Endothelial cell of umbilical vein (primary cell): ENCODE measurements at regions not wholly inside any gene's neighbourhood (a gene's known extent, or its start where the extent isn't known, plus 50 kb on each side); places are given as distances from the start of the nearest gene placed in this dataset.

Experiments
- BruUV-seq: library from RNA; stranded (reverse); fragments of 400-500 nt; replicated peaks from 2 replicates; lab custom pipeline; 2021; lab: Mats Ljungman, UMichigan
- CTCF ChIA-PET: fragments of 300-600, 350-600 bp; sonication (Branson Sonifier 250); formaldehyde crosslinking; loops from one replicate; lab custom pipeline; 2021; ENCODE audit warnings: antibody characterized with exemption, inconsistent platforms; lab: Charles Lee
- POLR2A ChIA-PET: fragments of 300-600, 350-600 bp; sonication (Branson Sonifier 250); formaldehyde crosslinking; loops from one replicate; lab custom pipeline; 2021; ENCODE audit warnings: antibody characterized with exemption, inconsistent platforms; lab: Charles Lee
- DNase-seq: peaks from one replicate; pipeline ENCODE4 v3.0.0-alpha.2; 2011; ENCODE audit warnings: low read depth, low spot score
- FAIRE-seq: peaks from 2 replicates; lab custom pipeline; 2011; peaks lifted over from hg19 to GRCh38; lab: Jason Lieb, UNC
- H2AFZ ChIP-seq: 2 replicates; pipeline ENCODE4 v1.6.0; 2012; ENCODE audit warnings: low read depth, low read length, control low read depth, inconsistent platforms
- H3K27ac ChIP-seq: 2 replicates; pipeline ENCODE4 v1.5.1; 2011; ENCODE audit warnings: low read depth, mild to moderate bottlenecking, control low read depth, low read length, moderate library complexity; ENCODE audit not compliant: insufficient read depth
- H3K27me3 ChIP-seq, 2 experiments: 2 replicates each; pipeline versions ENCODE4 v1.6.0 to v1.6.1; 2011; ENCODE audit warnings: low read length in 2 of 2, mixed read lengths in 1 of 2; ENCODE audit not compliant: control insufficient read depth in 2 of 2, insufficient read depth in 2 of 2
- H3K36me3 ChIP-seq, 2 experiments: 2 replicates in 1 of 2; 3 replicates in 1 of 2; pipeline ENCODE4 v1.5.1; 2011; ENCODE audit warnings: low read length in 2 of 2, mild to moderate bottlenecking in 1 of 2, moderate library complexity in 1 of 2; ENCODE audit not compliant: control insufficient read depth in 2 of 2, insufficient read depth in 2 of 2; ENCODE audit errors: extremely low read depth in 1 of 2
- H3K4me1 ChIP-seq: 3 replicates; pipeline ENCODE4 v1.5.1; 2011; ENCODE audit warnings: mild to moderate bottlenecking, low read length; ENCODE audit not compliant: control insufficient read depth, insufficient read depth; ENCODE audit errors: extremely low read depth
- H3K4me2 ChIP-seq: 2 replicates; pipeline ENCODE4 v1.6.1; 2011; ENCODE audit warnings: low read length, control low read depth, mixed read lengths; ENCODE audit not compliant: insufficient read depth
- H3K4me3 ChIP-seq, 3 experiments: fragments of 200-600 bp in 1 of 3; sonication (generic), shearing (Covaris generic) in 1 of 3; replicated peaks in 1 of 3; 2 replicates each; pipeline ENCODE4 v1.5.1; 2011 to 2016; ENCODE audit warnings: control low read depth in 3 of 3, low read length in 3 of 3, mild to moderate bottlenecking in 2 of 3, inconsistent platforms in 1 of 3, low read depth in 1 of 3, moderate library complexity in 1 of 3; ENCODE audit not compliant: insufficient read depth in 1 of 3
- H3K79me2 ChIP-seq: 2 replicates; pipeline ENCODE4 v1.6.0; 2012; ENCODE audit warnings: low read length, inconsistent platforms; ENCODE audit not compliant: control insufficient read depth, insufficient read depth
- H3K9ac ChIP-seq: replicated peaks from 2 replicates; pipeline ENCODE3; 2011; ENCODE audit warnings: low read length, control low read depth; ENCODE audit not compliant: insufficient read depth; ENCODE audit errors: extremely low read depth
- H3K9me1 ChIP-seq: replicated peaks from 3 replicates; pipeline ENCODE4 v1.6.0; 2011; ENCODE audit warnings: mild to moderate bottlenecking, low read length; ENCODE audit not compliant: control insufficient read depth, insufficient read depth; ENCODE audit errors: extremely low read depth
- H3K9me3 ChIP-seq: replicated peaks from 2 replicates; pipeline ENCODE4 v1.5.1; 2012; ENCODE audit warnings: low read length, inconsistent platforms; ENCODE audit not compliant: control insufficient read depth, insufficient read depth
- H4K20me1 ChIP-seq: replicated peaks from 2 replicates; pipeline ENCODE3; 2011; ENCODE audit warnings: mild to moderate bottlenecking, low read length; ENCODE audit not compliant: control insufficient read depth, insufficient read depth; ENCODE audit errors: extremely low read depth
- EZH2 ChIP-seq: IDR thresholded peaks from 2 replicates; pipeline ENCODE4 v1.6.1; 2012; ENCODE audit warnings: borderline replicate concordance, low read depth, mild to moderate bottlenecking, moderate library complexity, low read length, inconsistent platforms; ENCODE audit not compliant: severe bottlenecking
- FOS ChIP-seq: IDR thresholded peaks from 2 replicates; pipeline ENCODE4 v1.6.1; 2011; ENCODE audit warnings: mild to moderate bottlenecking, low read length, moderate library complexity, borderline replicate concordance; ENCODE audit not compliant: insufficient read depth
- GATA2 ChIP-seq: IDR thresholded peaks from 2 replicates; pipeline ENCODE4 v1.7.0; 2011; ENCODE audit warnings: low read depth, mild to moderate bottlenecking, moderate library complexity, mixed read lengths, low read length; ENCODE audit not compliant: insufficient read length, insufficient read depth
- JUN ChIP-seq: IDR thresholded peaks from 2 replicates; pipeline ENCODE4 v1.6.1; 2011; ENCODE audit warnings: borderline replicate concordance, low read depth; ENCODE audit not compliant: insufficient read length, insufficient read depth
- MYC ChIP-seq: IDR thresholded peaks from one replicate; pipeline ENCODE4 v1.6.1; 2011; ENCODE audit warnings: mild to moderate bottlenecking, low read depth, low read length
- POLR2A ChIP-seq: IDR thresholded peaks from 2 replicates; pipeline ENCODE4 v1.6.1; 2012; ENCODE audit warnings: low read depth, mild to moderate bottlenecking, control low read depth, low read length
- POLR2AphosphoS5 ChIP-seq: IDR thresholded peaks from 2 replicates; pipeline ENCODE4 v1.6.1; 2012; ENCODE audit warnings: low read depth, mild to moderate bottlenecking, control low read depth, low read length, moderate library complexity; ENCODE audit not compliant: insufficient read depth
- dilution Hi-C: fragments of 300-500 bp; cut with MboI; formaldehyde crosslinking; loops from one replicate; pipeline ENCODE4 v1.15.0; 2019; ENCODE audit warnings: low sequenced_read_pairs; ENCODE audit not compliant: extremely low pct_ligation_motif_present
- intact Hi-C: fragments of 100-400 bp; cut with micrococcal nuclease; formaldehyde crosslinking; loops from one replicate; pipeline ENCODE4 v1.10.0; 2022
- TF ChIP-seq, protein P1 (sequence below): IDR thresholded peaks from 2 replicates; pipeline ENCODE4 v1.6.1; 2011; ENCODE audit not compliant: insufficient read depth, insufficient read length
- TF ChIP-seq, protein P2 (sequence below), 2 donors: IDR thresholded peaks; 1 replicate in 1 of 2; 2 replicates in 1 of 2; pipeline ENCODE4 v1.5.1; 2011; ENCODE audit warnings: low read length in 2 of 2, mild to moderate bottlenecking in 2 of 2, moderate library complexity in 2 of 2, control low read depth in 1 of 2, inconsistent platforms in 1 of 2, low read depth in 1 of 2; ENCODE audit not compliant: insufficient read depth in 1 of 2; ENCODE audit errors: extremely low read depth in 1 of 2

DNA sequence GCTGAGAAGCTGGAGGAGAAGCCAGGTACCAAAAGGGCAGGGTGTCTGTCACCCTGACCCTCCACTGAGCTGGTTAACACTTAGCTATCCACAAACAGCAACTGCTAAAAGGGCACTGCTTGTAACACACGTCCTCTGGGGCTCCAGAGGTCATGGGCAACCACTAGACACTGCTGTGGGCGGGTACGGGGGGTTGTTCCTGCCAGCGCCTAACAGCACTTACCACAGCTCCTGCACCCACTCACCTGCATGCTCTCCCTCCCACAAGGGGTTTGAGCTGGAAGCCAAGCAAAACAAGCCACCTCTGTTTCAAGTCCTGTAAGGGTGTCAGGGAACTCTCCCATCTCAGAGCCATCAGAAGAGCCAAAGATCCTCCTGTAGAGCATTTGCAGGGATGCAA is 407.6 kb downstream of the MFSD1 start:
- DNase-seq, result no peak
- H3K4me1 ChIP-seq, result no peaks in the 10 kb centered on the region
- no peaks in the 10 kb centered on the region for H3K9me1 ChIP-seq
- no peak overlapping the region for H3K27ac ChIP-seq
- H2AFZ ChIP-seq, result no peak overlapping the region
- H3K4me2 ChIP-seq, result no peak overlapping the region
- TF ChIP-seq, protein P1, sequence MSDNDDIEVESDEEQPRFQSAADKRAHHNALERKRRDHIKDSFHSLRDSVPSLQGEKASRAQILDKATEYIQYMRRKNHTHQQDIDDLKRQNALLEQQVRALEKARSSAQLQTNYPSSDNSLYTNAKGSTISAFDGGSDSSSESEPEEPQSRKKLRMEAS, result no peak
- TF ChIP-seq GATA2, result no peak
- no peak for TF ChIP-seq EZH2
- no peak for TF ChIP-seq JUN
- no peak for TF ChIP-seq FOS
- TF ChIP-seq, protein P2, sequence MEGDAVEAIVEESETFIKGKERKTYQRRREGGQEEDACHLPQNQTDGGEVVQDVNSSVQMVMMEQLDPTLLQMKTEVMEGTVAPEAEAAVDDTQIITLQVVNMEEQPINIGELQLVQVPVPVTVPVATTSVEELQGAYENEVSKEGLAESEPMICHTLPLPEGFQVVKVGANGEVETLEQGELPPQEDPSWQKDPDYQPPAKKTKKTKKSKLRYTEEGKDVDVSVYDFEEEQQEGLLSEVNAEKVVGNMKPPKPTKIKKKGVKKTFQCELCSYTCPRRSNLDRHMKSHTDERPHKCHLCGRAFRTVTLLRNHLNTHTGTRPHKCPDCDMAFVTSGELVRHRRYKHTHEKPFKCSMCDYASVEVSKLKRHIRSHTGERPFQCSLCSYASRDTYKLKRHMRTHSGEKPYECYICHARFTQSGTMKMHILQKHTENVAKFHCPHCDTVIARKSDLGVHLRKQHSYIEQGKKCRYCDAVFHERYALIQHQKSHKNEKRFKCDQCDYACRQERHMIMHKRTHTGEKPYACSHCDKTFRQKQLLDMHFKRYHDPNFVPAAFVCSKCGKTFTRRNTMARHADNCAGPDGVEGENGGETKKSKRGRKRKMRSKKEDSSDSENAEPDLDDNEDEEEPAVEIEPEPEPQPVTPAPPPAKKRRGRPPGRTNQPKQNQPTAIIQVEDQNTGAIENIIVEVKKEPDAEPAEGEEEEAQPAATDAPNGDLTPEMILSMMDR (IDR thresholded peaks at IDR 0.05; ENCODE audit: extremely low read depth in 1 of 2, insufficient read depth in 1 of 2, low read depth in 1 of 2, low read length in 2 of 2), result no peak
- no peak for TF ChIP-seq POLR2A
- no peak for TF ChIP-seq MYC
- no peak for TF ChIP-seq POLR2AphosphoS5
- FAIRE-seq, result no peak
- no peaks in the 10 kb centered on the region for H3K27me3 ChIP-seq
- no peaks in the 10 kb centered on the region for H4K20me1 ChIP-seq
- no peak overlapping the region for H3K4me3 ChIP-seq
- CTCF ChIA-PET, result no interaction called here
- dilution Hi-C loops, result no loop called here
- POLR2A ChIA-PET, result interaction anchor here (0.5 kb wide), 1 partner anchor 339 kb away, joined by 3 read pairs; no protein-coding TSS in a partner anchor
- no peaks in the 10 kb centered on the region for H3K36me3 ChIP-seq
- H3K9me3 ChIP-seq, result no peaks in the 10 kb centered on the region
- intact Hi-C loops, result no loop called here
- H3K9ac ChIP-seq, result no peak overlapping the region
- BruUV-seq, result no TSS peak
- H3K79me2 ChIP-seq, result no peaks in the 10 kb centered on the region
